Esophagus squamous epithelium (tissue), 5 donors: ENCODE measurements at regions not wholly inside any gene's neighbourhood (a gene's known extent, or its start where the extent isn't known, plus 50 kb on each side); places are given as distances from the start of the nearest gene placed in this dataset.

ENCODE experiments used
- DNase-seq: peaks from one replicate; lab custom pipeline; 2025; lab: John Stamatoyannopoulos, UW
- H3K27ac ChIP-seq, 4 donors: fragments of 200-600 bp; sonication (generic); one replicate each; pipeline ENCODE4 v1.5.1; 2016 to 2019; ENCODE audit warnings: mild to moderate bottlenecking in 1 of 4
- H3K27me3 ChIP-seq, 4 donors: fragments of 200-600 bp; sonication (generic); 1 replicate in 3 of 4; 2 replicates in 1 of 4; pipeline versions ENCODE4 v1.5.1 to v1.6.0; 2017 to 2021; ENCODE audit warnings: antibody characterized with exemption in 1 of 4
- H3K36me3 ChIP-seq, 3 donors: fragments of 200-600 bp; sonication (generic); one replicate each; pipeline ENCODE4 v1.5.1; 2016 to 2019
- H3K4me1 ChIP-seq, 3 donors: fragments of 200-600 bp; sonication (generic); one replicate each; pipeline ENCODE4 v1.5.1; 2017 to 2019
- H3K4me3 ChIP-seq, 4 donors: fragments of 200-600 bp; sonication (generic); 1 replicate in 3 of 4; 2 replicates in 1 of 4; pipeline ENCODE4 v1.5.1; 2016 to 2019; ENCODE audit warnings: mild to moderate bottlenecking in 2 of 4, moderate library complexity in 1 of 4
- H3K9me3 ChIP-seq, 3 donors: fragments of 200-600 bp; sonication (generic); one replicate each; pipeline ENCODE4 v1.5.1; 2016 to 2019
- CTCF ChIP-seq, 6 experiments: fragments of 450-650 bp in 4 of 6; fragments of 200-600 bp in 2 of 6; sonication (generic) in 2 of 6; IDR thresholded peaks; one replicate each; pipeline ENCODE4 v1.5.1; 2016 to 2019; ENCODE audit warnings: antibody characterized with exemption in 6 of 6, mild to moderate bottlenecking in 4 of 6, moderate library complexity in 4 of 6
- POLR2A ChIP-seq, 4 donors: fragments of 450-650 bp; IDR thresholded peaks; one replicate each; pipeline ENCODE4 v1.6.1; 2017; ENCODE audit warnings: antibody characterized with exemption in 4 of 4, mild to moderate bottlenecking in 4 of 4, moderate library complexity in 3 of 4
- WGBS, 2 donors: methylation state at CpG; one replicate each; pipeline ENCODE4 v1.1.5; 2018; 5-methylcytosine and 5-hydroxymethylcytosine counted together
- intact Hi-C: fragments of 100-400 bp; cut with DNase I; formaldehyde crosslinking; loops from one replicate; pipeline ENCODE4 v1.15.0; 2022
- donor health status: DM: yes; HTN: yes; CAD: no.

DNA sequence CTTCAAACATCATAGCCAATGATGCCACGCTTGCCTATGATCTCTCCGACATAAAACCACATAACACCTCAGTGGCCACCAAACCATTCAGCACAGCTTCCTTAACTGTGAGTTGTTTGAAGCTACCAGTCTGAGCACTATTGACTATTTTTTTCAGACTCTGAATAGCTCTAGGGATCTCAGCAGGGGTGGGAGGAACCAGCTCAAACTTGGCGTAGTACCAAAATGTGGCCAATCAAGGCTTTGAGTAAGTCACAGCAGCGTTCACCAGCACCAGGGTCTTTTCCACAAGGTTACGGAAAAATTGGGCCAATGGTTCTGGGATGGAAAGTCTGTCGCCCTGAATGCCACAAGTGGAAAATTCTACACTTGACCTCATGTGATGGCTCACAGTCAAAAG, 70.6 kb downstream of the SMPDL3A start:
- TF ChIP-seq CTCF (IDR thresholded peaks at IDR 0.05): no peak
- no peak for TF ChIP-seq POLR2A (IDR thresholded peaks at IDR 0.05)
- no peak for DNase-seq
- H3K36me3 ChIP-seq: no peaks in the 10 kb centered on the region
- intact Hi-C loops: no loop called here
- 81 to 91% methylated on average over 2 to 5 of the region's 6 CpGs for WGBS, 2 donors
- H3K27me3 ChIP-seq: no peaks in the 10 kb centered on the region
- H3K9me3 ChIP-seq: no peaks in the 10 kb centered on the region
- no peak overlapping the region for H3K27ac ChIP-seq
- no peaks in the 10 kb centered on the region for H3K4me1 ChIP-seq
- no peak overlapping the region for H3K4me3 ChIP-seq

GRCh38 chr6:122861594-122861993, 72.5 kb downstream of the SMPDL3A start:
- Histone ChIP-seq H3K27me3 (peaks cover 0 to 6% (median 0%) of the 10 kb centered on the region in 4 donors), H3K27ac (no peak overlapping the region), H3K9me3 (no peaks in the 10 kb centered on the region), H3K4me3 (no peak overlapping the region), H3K36me3 (no peaks in the 10 kb centered on the region), H3K4me1 (no peaks in the 10 kb centered on the region)
- TF ChIP-seq CTCF (IDR thresholded peaks at IDR 0.05): no peak
- no peak for DNase-seq
- intact Hi-C loops: no loop called here
- WGBS, 2 donors: 6 to 15% methylated on average over 1 of the region's 1 CpG

GRCh38 chr6:122868137-122868536, 79.1 kb downstream of the SMPDL3A start:
- Histone ChIP-seq H3K36me3 (no peaks in the 10 kb centered on the region), H3K4me1 (no peaks in the 10 kb centered on the region), H3K27ac (no peak overlapping the region), H3K4me3 (no peak overlapping the region), H3K27me3 (peaks cover 0 to 6% (median 0%) of the 10 kb centered on the region in 4 donors), H3K9me3 (no peaks in the 10 kb centered on the region)
- intact Hi-C loops: no loop called here
- TF ChIP-seq CTCF (IDR thresholded peaks at IDR 0.05): no peak
- no peak for TF ChIP-seq POLR2A (IDR thresholded peaks at IDR 0.05)
- DNase-seq: no peak

DNA sequence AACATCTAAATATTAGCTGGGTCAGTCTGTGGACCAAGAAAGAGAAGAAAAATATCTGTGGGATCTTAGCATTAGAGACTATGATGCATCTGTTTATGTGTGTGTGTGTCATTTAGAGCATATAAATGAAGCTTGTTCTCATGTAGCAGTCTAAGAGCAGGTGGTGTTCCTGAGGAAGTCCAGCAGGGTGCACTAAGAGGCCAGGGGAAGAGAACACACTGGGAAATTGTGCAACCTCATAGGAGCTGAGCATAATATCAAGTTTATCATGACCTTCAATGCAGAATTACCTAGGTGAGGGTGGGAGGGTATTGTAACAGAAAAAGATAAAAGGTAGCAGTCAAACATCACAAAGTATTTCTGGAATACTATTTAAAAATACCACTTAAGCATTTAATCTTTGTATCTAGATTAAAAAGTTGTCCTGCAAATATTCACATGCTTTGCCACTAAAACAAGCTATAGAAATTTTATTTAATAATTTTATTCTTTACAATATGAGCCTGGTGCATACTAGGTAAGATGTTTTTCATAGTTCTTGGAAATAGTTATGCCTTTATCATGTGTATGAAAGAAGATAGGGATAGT, 80.5 kb downstream of the SMPDL3A start:
- no peak overlapping the region for H3K27ac ChIP-seq
- peaks cover 0 to 6% (median 0%) of the 10 kb centered on the region in 4 donors for H3K27me3 ChIP-seq
- TF ChIP-seq POLR2A (IDR thresholded peaks at IDR 0.05) (no peak), CTCF (IDR thresholded peaks at IDR 0.05) (peak in 5 of 6 experiments; percentile 16 to 55 (median 41))
- no peak for DNase-seq
- no peaks in the 10 kb centered on the region for H3K4me1 ChIP-seq
- intact Hi-C loops: no loop called here
- H3K4me3 ChIP-seq: no peak overlapping the region
- H3K9me3 ChIP-seq: no peaks in the 10 kb centered on the region
- no peaks in the 10 kb centered on the region for H3K36me3 ChIP-seq

GRCh38 chr6:122871079-122871478, 82.0 kb downstream of the SMPDL3A start:
- Histone ChIP-seq H3K9me3 (no peaks in the 10 kb centered on the region), H3K27ac (no peak overlapping the region), H3K4me3 (no peak overlapping the region), H3K27me3 (no peaks in the 10 kb centered on the region), H3K36me3 (no peaks in the 10 kb centered on the region), H3K4me1 (no peaks in the 10 kb centered on the region)
- 71 to 83% methylated on average over 1 of the region's 1 CpG for WGBS, 2 donors
- no peak for DNase-seq
- intact Hi-C loops: no loop called here
- no peak for TF ChIP-seq CTCF (IDR thresholded peaks at IDR 0.05)
- no peak for TF ChIP-seq POLR2A (IDR thresholded peaks at IDR 0.05)
